Loucy (cell line): ENCODE measurements at regions not wholly inside any gene's neighbourhood (a gene's known extent, or its start where the extent isn't known, plus 50 kb on each side); places are given as distances from the start of the nearest gene placed in this dataset.

Source experiments
- CTCF ChIP-seq: fragments of 200-600 bp; sonication (generic); conservative IDR thresholded peaks from 2 replicates; pipeline ENCODE4 v1.5.1; 2014; ENCODE audit warnings: mild to moderate bottlenecking, antibody characterized with exemption, low read length
- EZH2phosphoT487 ChIP-seq: fragments of 200-600 bp; IDR thresholded peaks from 2 replicates; pipeline ENCODE4 v1.6.1; 2018; ENCODE audit warnings: antibody characterized with exemption, mild to moderate bottlenecking, moderate library complexity, borderline replicate concordance

GRCh38 chr13:111050539-111050879 lies 64.6 kb upstream of the ARHGEF7 start:
- TF ChIP-seq CTCF, result no peak
- TF ChIP-seq EZH2phosphoT487, result no peak
